ENCODE measurements at regions not wholly inside any gene's neighbourhood (a gene's known extent, or its start where the extent isn't known, plus 50 kb on each side); places are given as distances from the start of the nearest gene placed in this dataset.

DNA sequence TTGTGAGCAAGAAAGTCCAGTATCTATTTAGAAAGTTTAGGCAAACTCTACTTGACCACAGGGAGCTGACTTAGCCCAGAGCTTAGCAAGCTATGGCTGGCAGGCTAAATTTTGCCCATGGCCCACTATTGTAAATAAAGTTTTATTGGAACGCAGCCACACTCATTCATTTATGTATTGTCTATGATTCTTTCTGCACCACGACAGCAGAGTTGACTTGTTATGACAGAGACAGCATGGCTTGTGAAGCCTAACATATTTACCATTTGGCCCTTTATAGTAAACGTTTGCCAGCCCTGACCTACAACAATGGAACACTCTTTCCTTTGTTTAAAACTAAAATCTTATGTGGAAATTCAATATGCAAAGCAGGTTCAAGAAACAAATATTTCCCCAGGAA, 100.0 kb upstream of the ZFHX3 start:
- no peak for DNase-seq

DNA sequence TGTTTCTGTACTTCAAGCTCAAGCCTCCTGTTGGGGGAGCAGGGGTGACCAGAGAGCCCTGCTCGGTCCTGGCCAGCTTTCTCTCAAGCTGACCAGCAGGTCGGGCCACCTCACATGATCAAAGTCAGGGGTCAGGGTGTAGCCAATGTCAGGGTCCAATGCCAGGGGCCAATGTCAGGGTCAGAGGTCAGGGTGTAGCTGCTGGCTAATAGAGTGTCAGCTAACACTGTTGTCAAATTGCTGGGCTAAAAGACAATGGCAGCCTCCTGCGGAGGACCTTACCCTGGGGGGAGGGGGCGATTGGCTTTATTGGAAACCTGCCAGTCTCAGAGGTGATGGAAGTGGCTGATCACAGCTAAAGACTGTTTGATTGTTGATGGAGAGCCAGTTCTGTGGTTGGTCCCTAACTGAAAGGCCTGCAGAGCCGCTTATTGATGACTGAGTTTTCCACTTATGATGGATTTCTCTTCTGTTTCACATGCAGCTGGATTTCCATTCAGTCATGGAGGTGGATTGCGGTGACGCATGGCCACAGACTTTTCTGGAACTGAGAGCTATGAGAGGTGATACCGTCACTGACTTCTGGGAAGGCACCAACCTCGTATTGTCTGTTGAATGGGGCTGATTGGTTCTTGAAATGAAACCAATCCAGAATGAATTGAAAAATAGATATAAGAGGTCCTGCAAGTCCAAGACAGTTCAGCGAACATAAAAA, 97.4 kb upstream of the ZFHX3 start:
- no peak for DNase-seq

DNA sequence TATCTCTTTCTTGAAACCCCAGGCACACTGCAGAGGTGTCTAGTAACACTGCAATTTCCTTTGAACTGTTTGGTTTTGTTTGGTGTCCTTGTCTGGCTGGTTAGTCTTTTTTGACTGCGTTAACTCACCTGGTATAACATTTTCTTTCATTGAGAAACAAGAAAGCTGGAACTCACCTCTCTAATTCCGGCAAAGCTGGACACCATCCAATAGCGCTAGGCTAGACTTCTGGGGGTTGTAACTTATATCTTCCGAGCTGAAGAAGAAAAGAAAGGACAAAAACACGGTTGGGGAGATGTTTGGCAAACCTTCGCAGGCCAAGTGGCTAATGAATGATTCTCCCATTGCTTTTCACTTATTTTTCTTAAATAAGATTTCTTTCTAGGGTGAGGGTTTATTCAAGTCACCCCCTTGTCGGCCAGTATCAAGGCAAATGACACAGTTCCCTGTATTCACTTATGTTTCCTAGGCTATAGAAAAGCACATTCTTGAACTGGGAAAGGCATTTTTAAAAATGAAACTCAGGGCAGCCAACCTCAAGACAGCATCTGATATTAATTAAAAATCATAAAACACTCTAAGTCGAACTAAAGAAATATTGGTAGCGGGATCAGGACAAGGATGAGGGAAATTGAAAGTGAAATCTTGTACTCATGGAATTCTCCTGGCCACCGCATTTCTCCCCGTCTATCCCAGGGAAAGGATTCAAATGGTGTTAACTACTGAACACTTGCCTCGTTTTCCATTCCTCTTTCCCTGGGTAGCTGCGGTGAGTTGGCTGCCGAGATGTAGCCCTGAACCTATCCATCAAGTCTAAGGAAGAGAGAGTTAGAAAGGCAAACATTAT, 95.9 kb upstream of the ZFHX3 start:
- DNase-seq: peak; percentile 29

DNA sequence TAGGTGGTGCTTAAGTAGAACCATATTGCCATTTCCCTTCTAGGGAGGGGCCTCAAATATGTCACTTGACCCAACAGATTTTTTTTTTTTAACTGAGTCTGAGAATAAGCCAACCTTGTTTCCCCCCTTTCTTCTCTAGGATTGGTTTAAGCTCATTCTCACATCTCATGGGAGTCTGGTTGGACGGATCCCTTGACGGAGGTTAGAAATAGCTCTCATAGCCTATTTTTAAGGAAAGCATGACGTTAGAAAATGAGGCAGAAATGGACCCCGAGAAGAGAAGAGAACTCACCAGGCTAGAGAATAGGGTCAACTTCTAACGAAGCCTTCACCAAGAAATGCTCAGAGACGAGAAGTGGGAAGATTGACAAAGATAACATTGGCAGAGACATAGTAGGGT, 95.1 kb upstream of the ZFHX3 start:
- DNase-seq: no peak

DNA sequence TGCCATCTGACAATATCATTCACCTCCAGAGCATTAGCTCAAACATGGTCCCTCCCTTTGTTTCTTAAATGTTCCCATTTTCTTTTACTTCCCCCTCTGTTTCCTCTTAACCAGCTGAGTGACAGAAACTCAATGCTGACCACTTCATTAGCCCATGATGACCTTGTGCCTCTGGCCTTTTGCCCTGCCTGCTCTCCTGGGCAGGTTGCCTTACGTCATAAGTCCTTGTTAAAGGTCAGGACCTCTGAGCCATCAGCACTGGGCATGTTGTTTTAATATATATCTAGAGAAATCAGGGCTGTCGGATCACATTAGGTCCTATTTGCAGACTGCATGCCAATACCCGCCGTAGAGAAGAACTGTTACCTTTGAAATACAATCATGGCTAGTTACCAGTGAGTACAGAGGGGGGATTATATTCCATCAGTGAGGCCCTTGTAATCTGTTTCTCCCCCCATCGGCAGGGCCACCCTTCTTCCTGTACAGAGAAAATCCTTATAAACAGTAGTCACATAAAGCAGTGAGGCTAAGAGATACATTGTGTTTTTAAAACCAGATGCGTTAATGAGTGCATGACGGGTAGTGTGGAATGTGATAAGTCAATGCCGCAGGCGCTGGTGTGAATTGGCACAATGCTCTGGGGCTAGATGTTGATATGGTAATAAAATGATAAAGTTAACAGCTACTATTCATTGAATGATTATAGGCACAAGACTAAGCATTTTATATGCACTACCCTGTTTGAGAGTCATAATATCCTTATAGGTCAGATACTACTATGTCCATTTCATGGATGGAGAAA, 94.3 kb upstream of the ZFHX3 start:
- no peak for DNase-seq

DNA sequence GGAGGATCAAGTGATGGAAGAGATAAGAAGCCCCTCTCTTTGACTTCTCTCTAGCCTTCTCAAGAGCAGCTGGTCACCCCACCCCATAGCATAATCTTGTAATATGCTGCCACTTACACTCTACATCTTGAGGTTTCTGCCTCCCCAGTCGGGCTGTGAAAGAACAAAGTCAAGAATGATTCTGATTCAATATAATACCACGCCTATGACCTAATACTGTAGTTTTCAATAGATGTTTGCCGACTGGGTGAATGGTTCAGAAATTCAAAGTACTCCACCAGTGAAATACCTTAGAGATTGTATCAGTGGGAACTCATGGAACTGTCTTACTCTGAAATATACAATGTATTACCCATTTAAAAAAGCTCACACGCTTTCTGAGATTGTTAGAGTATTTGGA, 93.0 kb upstream of the ZFHX3 start:
- no peak for DNase-seq

DNA sequence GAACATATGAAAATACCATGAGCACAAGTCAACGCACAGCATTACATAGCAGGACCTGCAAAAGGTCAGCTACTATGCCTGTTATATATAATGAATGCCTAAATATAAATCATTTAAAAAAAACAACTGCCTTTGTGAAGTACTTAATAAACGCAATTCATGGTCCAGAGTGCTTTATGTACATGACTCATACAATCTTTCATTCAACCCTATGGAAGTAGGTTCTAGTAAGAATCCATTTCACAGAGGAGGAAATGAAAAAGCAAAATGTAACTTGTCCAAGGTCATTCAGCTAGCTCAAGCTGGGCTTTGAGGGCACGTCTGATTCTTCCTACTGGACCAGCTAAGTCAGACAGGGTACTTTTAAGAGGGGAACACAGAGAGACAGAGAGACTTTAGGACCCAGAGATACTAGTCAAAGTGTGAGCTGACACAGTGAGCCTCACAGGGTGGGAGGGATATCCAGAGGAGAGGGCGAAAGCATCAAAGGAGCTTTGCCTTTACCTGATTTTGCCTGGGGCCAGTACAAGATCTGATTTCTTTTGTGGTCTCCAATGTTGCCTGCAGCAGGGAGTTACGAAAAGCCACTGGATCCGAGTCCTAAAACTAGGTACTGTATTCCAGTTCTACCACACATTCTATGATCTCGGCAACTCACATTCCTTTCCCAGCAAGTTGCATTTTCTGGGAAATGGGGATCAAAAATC, 83.4 kb upstream of the ZFHX3 start:
- DNase-seq: no peak

DNA sequence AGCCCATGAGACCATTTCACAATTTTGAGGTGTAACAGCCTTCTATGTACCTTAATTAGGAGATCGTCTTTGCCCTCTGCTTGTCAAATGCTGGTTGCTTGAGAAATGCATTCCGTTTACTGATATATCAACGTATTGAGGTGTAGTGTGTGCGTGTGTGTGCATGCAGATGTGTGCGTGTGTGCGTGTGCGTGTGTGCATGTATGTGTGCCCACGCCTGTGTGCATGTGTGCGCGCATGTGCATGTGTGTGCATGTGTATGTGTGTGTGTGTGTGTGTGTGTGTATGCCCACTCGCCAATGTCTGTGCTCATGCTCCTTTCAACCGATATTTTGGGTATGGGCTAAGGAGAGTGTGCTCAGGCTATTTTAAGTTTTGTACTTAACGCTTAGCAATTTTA, 81.5 kb upstream of the ZFHX3 start:
- no peak for DNase-seq

DNA sequence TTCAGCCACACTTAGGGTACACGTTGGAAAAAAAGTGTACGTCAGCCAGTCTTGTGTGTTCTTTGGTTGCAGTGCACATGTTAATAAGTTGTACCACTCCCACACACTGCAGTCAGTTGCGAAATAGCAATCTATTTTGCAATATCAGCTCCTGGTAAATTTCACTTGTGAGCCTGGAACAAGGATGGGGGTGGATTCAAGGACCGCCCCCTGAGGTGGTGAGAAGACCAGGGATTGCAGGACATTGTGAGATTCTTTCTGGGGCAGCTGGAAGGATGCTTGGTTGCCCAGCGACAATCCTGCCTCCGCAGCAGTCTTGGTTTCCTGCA, 78.6 kb upstream of the ZFHX3 start:
- no peak for DNase-seq

DNA sequence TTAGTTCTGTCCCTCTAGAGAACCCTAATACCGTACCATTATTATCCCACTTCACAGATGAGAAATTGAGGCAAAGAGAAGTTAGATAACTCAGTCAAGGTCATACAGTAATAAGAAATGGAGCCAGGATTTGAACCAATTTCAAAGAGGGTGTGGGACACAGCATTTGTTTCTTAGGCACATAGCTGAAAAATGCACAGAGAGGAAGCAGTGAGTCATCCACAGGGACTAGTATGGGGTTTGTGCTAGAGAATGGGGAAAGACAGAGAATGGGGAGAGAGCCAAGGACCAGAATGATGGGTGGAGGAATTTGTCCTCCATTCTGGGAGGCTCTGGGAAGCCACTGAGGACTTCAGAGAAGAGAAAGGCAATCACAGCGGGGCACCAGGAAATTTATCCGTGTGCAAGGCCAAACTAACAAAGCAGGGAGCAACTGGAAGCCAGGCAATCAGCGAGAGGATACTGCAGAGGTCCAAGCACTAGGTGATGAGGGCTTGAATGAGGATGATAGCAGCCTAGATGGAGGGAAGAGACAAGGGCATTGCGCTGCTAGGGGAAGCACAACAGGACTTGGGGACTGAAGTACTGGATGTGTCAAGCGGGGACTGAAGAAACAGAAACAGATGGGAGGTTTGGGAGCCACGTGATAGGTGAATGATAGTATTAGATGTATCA, 78.1 kb upstream of the ZFHX3 start:
- no peak for DNase-seq

DNA sequence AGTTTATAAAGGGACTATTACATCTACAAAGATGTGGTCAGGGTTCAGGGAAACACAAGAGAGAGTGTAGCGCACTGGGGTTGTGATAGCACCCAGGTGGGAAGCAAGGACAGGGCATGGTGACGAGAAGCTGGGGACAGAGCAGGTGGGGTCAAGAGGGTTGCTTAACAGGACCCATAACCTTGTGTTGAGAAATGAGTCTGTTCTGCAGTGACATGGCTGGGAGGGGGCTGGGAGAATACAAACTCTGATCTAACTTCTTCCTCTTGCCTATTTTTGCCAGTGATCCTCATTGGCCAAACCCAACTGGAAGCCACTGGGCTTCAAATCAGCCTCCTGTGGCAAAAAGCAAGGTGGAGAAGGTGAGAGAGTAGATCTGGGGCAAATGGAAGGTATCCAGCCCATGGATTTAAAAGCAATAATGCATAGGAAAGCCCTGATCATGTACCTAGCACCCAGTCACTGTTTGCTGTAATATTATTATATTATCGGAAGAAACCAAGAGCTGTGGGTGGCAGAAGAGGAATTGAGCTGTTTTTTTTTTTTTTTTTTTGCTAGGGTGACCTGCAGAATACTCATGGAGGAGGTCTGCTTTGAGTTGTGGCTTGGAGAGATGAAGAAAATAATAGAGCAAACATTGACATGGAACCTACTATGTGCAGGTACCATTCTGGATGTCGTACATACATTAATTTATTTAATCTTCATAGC, 76.9 kb upstream of the ZFHX3 start:
- no peak for DNase-seq

DNA sequence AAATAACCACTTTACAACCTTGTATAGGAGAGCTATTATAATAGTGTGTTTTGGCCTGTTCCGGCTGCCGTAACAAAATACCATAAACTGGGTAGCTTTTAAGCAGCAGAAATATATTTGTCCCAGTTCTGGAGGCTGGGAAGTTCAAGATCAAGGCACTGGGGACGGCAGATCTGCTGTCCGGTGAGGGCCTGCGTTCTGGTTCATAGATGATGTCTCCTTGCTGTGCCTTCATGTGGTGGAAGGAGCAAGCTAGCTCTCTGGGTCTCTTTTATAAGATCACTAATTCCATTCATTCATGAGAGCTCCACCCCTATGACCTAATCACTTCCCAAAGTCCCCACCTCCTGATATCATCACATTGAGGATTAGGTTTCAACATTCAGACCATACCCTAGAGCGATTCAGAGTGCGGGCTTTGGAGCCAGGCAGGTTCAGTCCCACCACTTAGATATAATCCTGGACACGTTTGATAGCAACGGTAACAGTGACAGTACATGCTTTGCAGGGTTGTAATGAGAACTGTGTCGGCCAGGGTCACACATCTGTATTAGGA, 76.2 kb upstream of the ZFHX3 start:
- no peak for DNase-seq

DNA sequence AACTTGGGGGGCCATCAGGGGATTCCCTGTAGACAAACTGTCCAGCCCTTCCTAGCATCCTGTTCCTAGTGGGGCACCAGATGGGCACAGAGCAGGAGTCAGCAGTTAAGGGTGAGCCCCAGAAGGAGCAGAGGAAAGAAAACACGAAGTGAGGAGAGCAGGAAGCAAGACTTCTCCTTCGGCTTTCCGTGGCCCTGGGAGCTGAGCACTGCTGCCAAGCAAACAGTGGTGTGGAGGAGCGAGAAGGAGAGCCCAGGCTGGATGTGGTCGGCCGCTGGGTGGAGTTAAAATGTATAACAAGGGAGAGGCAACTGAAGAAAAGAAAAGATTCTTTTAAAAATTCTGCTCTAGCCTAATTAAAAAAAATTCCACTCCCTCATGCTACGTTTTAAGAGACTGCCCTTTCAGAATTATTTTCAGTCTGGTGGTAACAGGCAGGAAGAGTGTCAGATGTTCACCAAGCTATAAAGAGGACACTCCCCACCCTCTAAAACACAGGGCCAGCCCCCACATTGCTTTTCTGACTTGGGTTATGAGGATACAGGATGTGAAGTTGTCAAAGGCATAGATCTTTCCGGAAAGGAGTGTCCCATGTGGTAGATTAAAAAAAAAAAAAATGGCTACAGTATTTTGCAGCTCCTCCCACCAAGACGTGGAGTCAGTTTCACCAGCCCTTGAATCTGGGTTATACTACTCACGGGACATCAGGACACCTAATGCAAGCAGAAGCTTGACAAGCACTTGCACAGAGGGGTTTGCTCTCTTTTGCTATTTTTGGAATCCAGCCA, 74.9 kb upstream of the ZFHX3 start:
- DNase-seq: peak; percentile 71

DNA sequence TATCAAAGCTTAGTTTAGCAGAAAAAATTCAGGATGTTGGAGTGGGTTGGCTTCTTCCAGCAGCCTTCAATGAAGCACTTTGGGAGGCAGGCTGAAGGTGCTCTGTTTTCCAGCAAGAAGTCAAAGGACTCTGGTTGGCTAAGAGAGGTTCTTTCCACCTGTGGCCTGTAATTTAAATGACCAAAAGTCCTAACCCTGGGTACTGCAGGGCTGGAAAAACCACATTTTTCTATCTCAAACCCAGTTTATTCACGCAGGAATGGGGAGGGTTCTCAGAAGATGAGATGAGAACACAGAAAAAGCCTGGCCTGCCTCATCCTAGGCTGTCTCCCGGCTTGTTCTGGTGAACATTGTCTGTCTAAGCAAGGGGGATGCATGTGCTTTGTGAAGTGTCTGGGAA, 68.6 kb upstream of the ZFHX3 start:
- no peak for DNase-seq

DNA sequence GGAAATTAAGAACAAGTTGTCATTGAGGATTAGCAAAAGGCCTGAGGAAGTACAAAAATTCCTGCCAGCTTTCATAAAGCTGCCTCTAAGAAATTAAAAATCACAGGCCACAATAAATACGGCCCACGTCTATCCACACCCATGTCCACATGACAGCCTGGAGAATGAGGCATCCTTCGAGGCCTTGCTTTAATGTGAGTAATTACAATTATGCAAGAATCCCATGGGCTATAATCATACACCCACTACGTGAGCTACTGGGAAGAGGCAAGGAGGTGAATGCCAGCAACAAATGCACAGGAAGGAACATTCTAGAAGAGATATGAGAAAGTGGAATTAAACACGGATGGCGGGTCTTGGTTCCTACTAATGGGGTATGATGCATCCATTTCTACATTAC, 65.4 kb upstream of the ZFHX3 start:
- DNase-seq: no peak

DNA sequence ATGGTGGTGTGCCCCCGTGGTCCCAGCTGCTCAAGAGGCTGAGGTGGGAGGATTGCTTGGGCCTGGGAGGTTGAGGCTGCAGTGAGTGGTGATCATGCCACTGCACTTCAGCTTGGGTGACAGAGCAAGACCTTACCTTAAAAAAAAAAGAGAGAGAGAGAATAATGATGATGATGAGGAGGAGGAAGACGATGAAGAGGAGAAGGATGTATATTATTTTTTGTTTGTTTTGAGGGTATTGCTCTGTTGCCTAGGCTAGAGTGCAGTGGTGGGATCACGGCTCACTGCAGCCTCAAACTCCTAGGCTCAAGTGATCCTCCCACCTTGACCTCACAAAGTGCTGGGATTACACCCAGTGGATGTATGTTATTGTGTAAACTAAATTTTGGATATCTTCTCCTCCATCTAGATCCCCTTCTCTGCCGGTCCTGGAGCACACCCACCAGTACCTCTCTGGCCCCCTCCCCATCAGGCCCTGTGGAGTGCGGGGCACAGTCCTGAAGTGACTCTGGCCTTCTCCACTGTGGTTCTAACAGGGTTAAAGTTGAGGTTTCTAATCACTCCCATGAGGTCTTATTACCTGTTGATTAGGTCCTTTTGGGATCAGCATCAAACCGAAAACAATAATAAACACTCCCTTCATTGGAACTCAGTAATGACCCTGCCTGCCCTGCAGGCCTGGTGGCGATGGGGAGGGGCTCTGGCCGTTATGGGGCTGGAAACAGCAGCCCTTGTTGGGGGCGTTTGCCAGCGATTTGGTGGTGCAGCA, 60.5 kb upstream of the ZFHX3 start:
- DNase-seq: no peak

DNA sequence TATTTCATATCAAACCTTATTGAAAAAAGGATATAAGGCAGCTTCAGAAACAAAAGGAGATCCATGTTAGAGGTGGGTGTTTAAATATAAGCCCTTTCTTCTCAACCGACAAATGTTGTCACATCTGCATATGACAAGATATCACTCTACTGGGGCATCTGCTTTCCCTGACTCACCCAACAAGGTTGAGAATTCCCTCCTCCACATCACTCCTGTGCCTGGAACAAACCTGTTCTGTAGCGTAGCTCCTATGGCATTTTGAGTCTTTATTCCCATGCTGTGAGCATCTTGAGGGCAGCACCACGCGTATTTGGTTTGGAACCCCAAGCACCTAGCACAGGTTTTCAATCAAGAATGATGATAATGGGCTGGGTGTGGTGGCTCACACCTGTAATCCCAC, 59.4 kb upstream of the ZFHX3 start:
- DNase-seq: no peak

DNA sequence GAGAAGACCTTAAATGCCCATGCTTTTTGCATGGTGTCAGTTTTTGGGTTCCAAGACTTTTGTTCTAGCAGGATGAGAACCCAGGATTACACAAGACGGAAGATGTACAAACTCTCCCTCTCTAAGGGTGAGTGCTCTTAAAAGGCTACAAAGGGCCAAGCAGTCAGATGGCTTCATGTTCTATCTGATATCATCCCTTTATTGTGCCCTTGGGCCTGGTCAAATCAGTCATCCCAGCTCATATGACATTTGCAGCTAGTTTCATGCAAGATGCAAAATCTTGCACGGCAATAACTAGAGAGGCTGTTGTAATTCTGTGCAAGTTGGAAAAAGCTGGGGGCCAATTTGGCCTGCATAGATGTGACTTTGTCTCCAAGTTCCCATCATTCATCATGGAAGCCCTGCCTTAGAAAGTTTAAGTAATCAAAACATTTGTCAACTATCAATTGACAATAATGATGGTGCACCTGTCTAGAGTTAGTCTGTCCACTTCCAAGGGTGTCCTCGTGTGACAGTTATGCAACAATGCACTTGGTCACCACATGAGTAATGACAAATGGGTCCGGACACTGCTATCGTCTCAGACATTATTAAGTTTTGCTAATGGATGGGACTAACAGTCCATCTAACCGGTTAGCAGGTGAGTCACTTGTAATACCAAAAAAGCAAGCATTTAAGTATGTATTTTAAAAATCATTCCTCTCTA, 58.6 kb upstream of the ZFHX3 start:
- no peak for DNase-seq

DNA sequence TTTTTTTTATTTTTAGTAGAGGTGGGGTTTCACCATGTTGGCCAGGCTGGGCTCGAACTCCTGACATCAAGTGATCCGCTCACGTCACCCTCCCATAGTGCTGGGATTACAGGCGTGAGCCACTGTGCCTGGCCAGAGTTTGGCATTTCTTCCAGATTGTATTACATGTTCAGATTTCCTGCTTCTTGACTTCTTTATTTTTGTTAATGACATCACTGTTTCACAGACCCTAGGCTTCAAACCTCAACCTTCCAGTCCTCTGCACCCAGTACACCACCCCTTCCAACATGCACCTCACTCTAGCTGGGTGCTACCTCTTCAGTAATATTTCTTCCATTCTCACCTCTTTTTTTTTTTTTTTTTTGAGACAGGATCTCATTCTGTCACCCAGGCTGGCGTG, 53.6 kb upstream of the ZFHX3 start:
- DNase-seq: no peak

All from skin of body (tissue), 1 donor.